ENCODE measurements at regions not wholly inside any gene's neighbourhood (a gene's known extent, or its start where the extent isn't known, plus 50 kb on each side); places are given as distances from the start of the nearest gene placed in this dataset.

GRCh38 chr2:155980941-155981560, 351.5 kb downstream of the NR4A2 start:
- TF ChIP-seq CTCF (IDR thresholded peaks at IDR 0.05) = no peak
- no peak for TF ChIP-seq POLR2A (IDR thresholded peaks at IDR 0.05)
